BLaER1 treated with 17β-estradiol and CSF1 and Interleukin-3, amounts not matched to agents 10 nM and 100 nM (cell line): ENCODE measurements at regions not wholly inside any gene's neighbourhood (a gene's known extent, or its start where the extent isn't known, plus 50 kb on each side); places are given as distances from the start of the nearest gene placed in this dataset.
"Not testable (repeated sequence)": the region's sequence is repeated elsewhere in the genome, so short reads cannot be mapped to it uniquely, and the experiment has no call there.

Experiments
- H3K27ac ChIP-seq, 11 experiments: shearing (Covaris generic); formaldehyde crosslinking; 2 replicates each; pipeline ENCODE4 v1.8.1; 2022
- H3K27me3 ChIP-seq, 11 experiments: shearing (Covaris generic); formaldehyde crosslinking; 2 replicates each; pipeline ENCODE4 v1.8.1; 2022
- H3K36me3 ChIP-seq, 11 experiments: shearing (Covaris generic); formaldehyde crosslinking; 2 replicates each; pipeline ENCODE4 v1.8.1; 2022
- H3K4me1 ChIP-seq, 10 experiments: shearing (Covaris generic); formaldehyde crosslinking; 2 replicates each; pipeline ENCODE4 v1.8.1; 2022
- H3K4me2 ChIP-seq, 11 experiments: shearing (Covaris generic); formaldehyde crosslinking; 2 replicates each; pipeline ENCODE4 v1.8.1; 2022
- H3K4me3 ChIP-seq, 10 experiments: shearing (Covaris generic); formaldehyde crosslinking; 2 replicates each; pipeline ENCODE4 v1.8.1; 2022
- H3K9ac ChIP-seq, 11 experiments: shearing (Covaris generic); formaldehyde crosslinking; 2 replicates each; pipeline ENCODE4 v1.8.1; 2022
- H3K9me3 ChIP-seq, 11 experiments: shearing (Covaris generic); formaldehyde crosslinking; replicated peaks in 1 of 11; 2 replicates each; pipeline ENCODE4 v1.8.1; 2022
- H4K20me1 ChIP-seq, 11 experiments: shearing (Covaris generic); formaldehyde crosslinking; 2 replicates each; pipeline ENCODE4 v1.8.1; 2022
- Cebpa-rat ChIP-seq, 11 experiments: shearing (Covaris generic); IDR thresholded peaks; 2 replicates each; pipeline ENCODE4 v1.8.1; 2022

GRCh38 chr7:126119981-126120380 lies 1132.8 kb downstream of the GRM8 start:
- H3K4me2 ChIP-seq, result no peak overlapping the region
- H3K4me1 ChIP-seq, result no peaks in the 10 kb centered on the region
- H3K36me3 ChIP-seq, result no peaks in the 10 kb centered on the region
- no peak overlapping the region for H3K27ac ChIP-seq
- H3K9me3 ChIP-seq, result peaks cover 8 to 19% (median 9%) of the 10 kb centered on the region in 11 experiments; a peak in 20 of 22 replicates
- H4K20me1 ChIP-seq, result no peaks in the 10 kb centered on the region
- TF ChIP-seq Cebpa-rat (IDR thresholded peaks at IDR 0.05), result no peak
- H3K4me3 ChIP-seq, result no peak overlapping the region
- H3K9ac ChIP-seq, result no peak overlapping the region
- H3K27me3 ChIP-seq, result no peaks in the 10 kb centered on the region

GRCh38 chr7:126103582-126103981 lies 1149.2 kb downstream of the GRM8 start:
- Histone ChIP-seq H3K27me3 (no peaks in the 10 kb centered on the region), H3K27ac (no peak overlapping the region), H3K9ac (no peak overlapping the region), H4K20me1 (no peaks in the 10 kb centered on the region), H3K4me3 (no peak overlapping the region), H3K36me3 (no peaks in the 10 kb centered on the region), H3K4me1 (peaks cover 0 to 14% (median 0%) of the 10 kb centered on the region in 10 experiments; a peak in 2 of 20 replicates), H3K9me3 (no peaks in the 10 kb centered on the region), H3K4me2 (no peak overlapping the region)
- TF ChIP-seq Cebpa-rat (IDR thresholded peaks at IDR 0.05), result no peak

GRCh38 chr7:126083014-126083413 lies 1153.4 kb upstream of the POT1 start:
- H3K4me1 ChIP-seq, result peaks cover 0 to 20% (median 0%) of the 10 kb centered on the region in 10 experiments; a peak in 4 of 20 replicates
- H3K4me3 ChIP-seq, result no peak overlapping the region
- TF ChIP-seq Cebpa-rat (IDR thresholded peaks at IDR 0.05), result no peak
- H4K20me1 ChIP-seq, result no peaks in the 10 kb centered on the region
- peaks cover 0 to 13% (median 6%) of the 10 kb centered on the region in 11 experiments; a peak in 9 of 22 replicates for H3K9me3 ChIP-seq
- H3K9ac ChIP-seq, result no peak overlapping the region
- H3K36me3 ChIP-seq, result no peaks in the 10 kb centered on the region
- no peak overlapping the region for H3K27ac ChIP-seq
- H3K4me2 ChIP-seq, result no peak overlapping the region
- H3K27me3 ChIP-seq, result no peaks in the 10 kb centered on the region

- Histone ChIP-seq H3K9me3 (no peaks in the 10 kb centered on the region), H3K36me3 (no peaks in the 10 kb centered on the region), H3K9ac (no peak overlapping the region), H4K20me1 (no peaks in the 10 kb centered on the region), H3K27ac (peak overlapping the region in 2 of 11 experiments; percentile 41 to 43; a peak in 2 of 22 replicates), H3K27me3 (no peaks in the 10 kb centered on the region), H3K4me3 (no peak overlapping the region), H3K4me1 (peaks cover 0 to 20% (median 0%) of the 10 kb centered on the region in 10 experiments; a peak in 4 of 20 replicates), H3K4me2 (peak overlapping the region in 2 of 11 experiments; percentile 50 to 65; a peak in 4 of 22 replicates)
- TF ChIP-seq Cebpa-rat (IDR thresholded peaks at IDR 0.05), result no peak
Observed at GRCh38 chr7:126079581-126079980, 1150.0 kb upstream of the POT1 start.

DNA sequence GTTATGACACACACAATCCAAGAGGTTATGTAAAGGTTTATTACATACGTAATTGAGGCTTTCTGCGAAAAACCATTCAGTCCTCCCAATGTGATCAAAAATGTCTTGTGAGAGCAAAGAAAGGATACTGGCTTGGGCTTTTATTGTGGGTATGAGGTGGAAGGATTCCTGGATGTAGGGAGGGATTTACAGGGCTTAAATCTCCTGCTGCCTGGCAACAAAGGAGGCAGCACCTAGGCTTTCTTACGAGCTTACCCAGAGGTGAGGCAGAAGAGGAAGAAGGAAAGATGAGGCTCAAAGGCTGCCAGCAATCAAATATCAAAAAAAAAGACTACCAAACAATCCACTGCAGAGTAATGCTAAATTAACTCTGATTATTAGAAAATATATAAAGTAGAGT lies 1149.5 kb upstream of the POT1 start:
- Histone ChIP-seq H3K27me3 (no peaks in the 10 kb centered on the region), H3K4me3 (no peak overlapping the region), H3K4me1 (peaks cover 0 to 20% (median 0%) of the 10 kb centered on the region in 10 experiments; a peak in 4 of 20 replicates), H3K9me3 (no peaks in the 10 kb centered on the region), H3K4me2 (peak overlapping the region in 2 of 11 experiments; percentile 50 to 65; a peak in 4 of 22 replicates), H3K9ac (no peak overlapping the region), H3K36me3 (no peaks in the 10 kb centered on the region), H3K27ac (peak overlapping the region in 2 of 11 experiments; percentile 41 to 43; a peak in 3 of 22 replicates), H4K20me1 (no peaks in the 10 kb centered on the region)
- TF ChIP-seq Cebpa-rat (IDR thresholded peaks at IDR 0.05), result no peak

- Histone ChIP-seq H3K4me3 (no peak overlapping the region), H3K9ac (no peak overlapping the region), H3K27me3 (no peaks in the 10 kb centered on the region), H3K27ac (no peak overlapping the region), H3K36me3 (no peaks in the 10 kb centered on the region), H3K9me3 (peaks cover 0 to 8% (median 0%) of the 10 kb centered on the region in 11 experiments; a peak in 2 of 22 replicates), H4K20me1 (no peaks in the 10 kb centered on the region), H3K4me2 (no peak overlapping the region), H3K4me1 (no peaks in the 10 kb centered on the region)
- no peak for TF ChIP-seq Cebpa-rat (IDR thresholded peaks at IDR 0.05)
Observed at GRCh38 chr7:126065766-126066165, 1136.1 kb upstream of the POT1 start.

DNA sequence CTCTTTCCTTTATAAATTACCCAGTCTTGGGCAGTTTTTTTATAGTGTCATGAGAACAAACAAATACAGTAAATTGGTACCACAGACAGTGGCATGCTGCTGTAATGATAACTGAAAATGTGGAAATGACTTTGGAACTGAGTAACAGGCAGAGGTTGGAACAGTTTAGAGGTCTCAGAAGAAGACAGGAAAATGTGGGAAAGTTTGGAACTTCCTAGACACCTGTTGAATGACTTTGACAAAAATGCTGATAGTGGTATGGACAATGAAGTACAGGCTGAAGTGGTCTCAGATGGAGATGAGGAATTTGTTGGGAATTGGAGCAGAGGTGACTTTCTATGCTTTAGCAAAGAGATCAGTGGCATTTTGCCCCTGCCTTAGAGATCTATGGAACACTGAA lies 1128.4 kb upstream of the POT1 start:
- Histone ChIP-seq H3K9me3 (peaks cover 0 to 28% (median 0%) of the 10 kb centered on the region in 11 experiments; a peak in 5 of 22 replicates), H3K27ac (no peak overlapping the region), H3K4me3 (no peak overlapping the region), H3K36me3 (no peaks in the 10 kb centered on the region), H3K4me2 (no peak overlapping the region), H3K4me1 (no peaks in the 10 kb centered on the region), H3K27me3 (no peaks in the 10 kb centered on the region), H4K20me1 (no peaks in the 10 kb centered on the region), H3K9ac (no peak overlapping the region)
- no peak for TF ChIP-seq Cebpa-rat (IDR thresholded peaks at IDR 0.05)

- H4K20me1 ChIP-seq, H3K36me3 ChIP-seq, H3K4me2 ChIP-seq, H3K27me3 ChIP-seq, H3K4me3 ChIP-seq, H3K4me1 ChIP-seq, H3K9ac ChIP-seq, H3K27ac ChIP-seq: not testable (repeated sequence)
- H3K9me3 ChIP-seq, result peaks cover 0 to 21% (median 0%) of the 10 kb centered on the region in 11 experiments; a peak in 5 of 22 replicates
Observed at GRCh38 chr7:126056613-126057012, 1127.0 kb upstream of the POT1 start.

- H3K27ac ChIP-seq, result no peak overlapping the region
Observed at GRCh38 chr7:126052229-126052628, 1122.6 kb upstream of the POT1 start.

DNA sequence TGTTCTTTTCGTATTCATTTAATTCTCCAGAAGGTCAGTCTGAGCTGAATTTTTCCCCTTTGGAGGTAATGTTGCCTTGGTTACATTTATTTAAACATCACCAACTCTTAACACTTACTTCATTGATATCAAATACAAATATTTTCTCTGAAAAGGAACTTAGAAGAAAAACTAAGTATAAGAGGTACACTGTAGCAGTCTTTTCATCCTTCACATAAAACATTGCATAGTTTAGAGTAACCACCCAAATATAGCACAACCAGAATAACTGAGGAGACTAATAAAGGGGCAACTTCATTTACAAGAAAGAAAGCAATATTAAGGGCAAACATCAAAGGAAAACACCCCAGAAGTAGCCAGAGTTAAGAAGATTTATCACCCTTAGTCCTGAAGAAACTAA lies 1115.0 kb upstream of the POT1 start:
- Histone ChIP-seq H3K36me3 (no peaks in the 10 kb centered on the region), H3K9ac (no peak overlapping the region), H3K27ac (no peak overlapping the region), H3K4me3 (no peak overlapping the region), H4K20me1 (no peaks in the 10 kb centered on the region), H3K27me3 (no peaks in the 10 kb centered on the region), H3K4me2 (no peak overlapping the region), H3K9me3 (no peaks in the 10 kb centered on the region; a peak in 1 of 22 replicates), H3K4me1 (no peaks in the 10 kb centered on the region)
- no peak for TF ChIP-seq Cebpa-rat (IDR thresholded peaks at IDR 0.05)

More at GRCh38 chr7:126052229-126052628, 1122.6 kb upstream of the POT1 start:
- Histone ChIP-seq H3K36me3 (no peaks in the 10 kb centered on the region), H3K4me3 (no peak overlapping the region), H3K27me3 (no peaks in the 10 kb centered on the region), H3K4me2 (no peak overlapping the region), H4K20me1 (no peaks in the 10 kb centered on the region), H3K4me1 (no peaks in the 10 kb centered on the region), H3K9me3 (no peaks in the 10 kb centered on the region), H3K9ac (no peak overlapping the region)
- no peak for TF ChIP-seq Cebpa-rat (IDR thresholded peaks at IDR 0.05)
